ENCODE measurements at regions not wholly inside any gene's neighbourhood (a gene's known extent, or its start where the extent isn't known, plus 50 kb on each side); places are given as distances from the start of the nearest gene placed in this dataset.

DNA sequence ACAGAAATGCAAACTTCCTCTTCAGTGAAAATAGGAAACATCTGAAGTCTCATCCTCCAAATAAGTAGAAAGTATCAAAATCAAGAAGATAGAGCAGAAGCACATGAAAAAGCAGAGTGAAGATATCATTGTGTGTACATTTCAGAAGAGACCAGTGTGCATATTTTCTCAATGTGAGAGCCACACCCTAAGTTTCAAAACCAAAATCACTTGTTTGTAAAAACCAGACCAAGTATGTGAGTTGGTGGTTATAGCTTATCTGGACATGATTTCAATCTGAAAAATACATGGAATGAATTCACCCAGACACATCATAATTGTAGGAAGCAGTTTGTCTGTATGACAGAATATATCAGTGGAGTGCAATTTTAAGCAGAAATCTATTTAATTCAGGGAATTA, 536.0 kb downstream of the JRKL start:
- TF ChIP-seq, protein P1, sequence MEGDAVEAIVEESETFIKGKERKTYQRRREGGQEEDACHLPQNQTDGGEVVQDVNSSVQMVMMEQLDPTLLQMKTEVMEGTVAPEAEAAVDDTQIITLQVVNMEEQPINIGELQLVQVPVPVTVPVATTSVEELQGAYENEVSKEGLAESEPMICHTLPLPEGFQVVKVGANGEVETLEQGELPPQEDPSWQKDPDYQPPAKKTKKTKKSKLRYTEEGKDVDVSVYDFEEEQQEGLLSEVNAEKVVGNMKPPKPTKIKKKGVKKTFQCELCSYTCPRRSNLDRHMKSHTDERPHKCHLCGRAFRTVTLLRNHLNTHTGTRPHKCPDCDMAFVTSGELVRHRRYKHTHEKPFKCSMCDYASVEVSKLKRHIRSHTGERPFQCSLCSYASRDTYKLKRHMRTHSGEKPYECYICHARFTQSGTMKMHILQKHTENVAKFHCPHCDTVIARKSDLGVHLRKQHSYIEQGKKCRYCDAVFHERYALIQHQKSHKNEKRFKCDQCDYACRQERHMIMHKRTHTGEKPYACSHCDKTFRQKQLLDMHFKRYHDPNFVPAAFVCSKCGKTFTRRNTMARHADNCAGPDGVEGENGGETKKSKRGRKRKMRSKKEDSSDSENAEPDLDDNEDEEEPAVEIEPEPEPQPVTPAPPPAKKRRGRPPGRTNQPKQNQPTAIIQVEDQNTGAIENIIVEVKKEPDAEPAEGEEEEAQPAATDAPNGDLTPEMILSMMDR (IDR thresholded peaks at IDR 0.05; ENCODE audit: insufficient read depth, low read length, poor library complexity, severe bottlenecking): no peak
- no peak for TF ChIP-seq EZH2phosphoT487 (conservative IDR thresholded peaks at IDR 0.05; ENCODE audit: low read length)
